PFSK-1 (cell line): ENCODE measurements at regions not wholly inside any gene's neighbourhood (a gene's known extent, or its start where the extent isn't known, plus 50 kb on each side); places are given as distances from the start of the nearest gene placed in this dataset.

ENCODE experiments used
- POLR2AphosphoS5 ChIP-seq: IDR thresholded peaks from 2 replicates; pipeline ENCODE4 v1.6.1; 2012; ENCODE audit warnings: low read depth, mild to moderate bottlenecking, control low read depth, low read length, moderate library complexity
- REST ChIP-seq, 2 experiments: IDR thresholded peaks; 2 replicates each; pipeline versions ENCODE4 v1.6.1 to v1.8.0; 2011 to 2012; ENCODE audit warnings: low read depth in 2 of 2, low read length in 2 of 2, control low read depth in 1 of 2, inconsistent platforms in 1 of 2, mild to moderate bottlenecking in 1 of 2, moderate library complexity in 1 of 2; ENCODE audit not compliant: insufficient read depth in 1 of 2
- TAF1 ChIP-seq: IDR thresholded peaks from 2 replicates; pipeline ENCODE4 v1.6.1; 2012; ENCODE audit warnings: low read length, control low read depth, borderline replicate concordance; ENCODE audit not compliant: insufficient read depth

- TF ChIP-seq POLR2AphosphoS5, result no peak
- no peak for TF ChIP-seq REST (IDR thresholded peaks at IDR 0.05; ENCODE audit: insufficient read depth in 1 of 2, low read depth in 2 of 2, low read length in 2 of 2)
- peak; percentile 21; the same call in 1 of the 2 replicates for TF ChIP-seq TAF1
These were observed 170.8 kb downstream of the ADSS2 start for GRCh38 chr1:244280859-244281258.
